ENCODE measurements at regions not wholly inside any gene's neighbourhood (a gene's known extent, or its start where the extent isn't known, plus 50 kb on each side); places are given as distances from the start of the nearest gene placed in this dataset.

- H2AFZ ChIP-seq (ENCODE audit: low read depth, low read length, severe bottlenecking) = no peak overlapping the region
- no peak overlapping the region for H3K4me2 ChIP-seq (ENCODE audit: low read depth, low read length, poor library complexity, severe bottlenecking)
- no peak overlapping the region for H3K9ac ChIP-seq (ENCODE audit: low read length)
- no peaks in the 10 kb centered on the region for H3F3A ChIP-seq (ENCODE audit: insufficient read depth)
- no peaks in the 10 kb centered on the region for H3K79me2 ChIP-seq (ENCODE audit: insufficient read depth, low read length)
- H3K27me3 ChIP-seq (ENCODE audit: low read length) = no peaks in the 10 kb centered on the region
- H4K20me1 ChIP-seq (ENCODE audit: low read depth, low read length) = no peaks in the 10 kb centered on the region
- no peaks in the 10 kb centered on the region for H3K9me3 ChIP-seq (ENCODE audit: insufficient read depth, low read length)
- H3K9me2 ChIP-seq (replicated peaks; ENCODE audit: insufficient read depth, low read length) = no peaks in the 10 kb centered on the region
- H3K27ac ChIP-seq (ENCODE audit: low read depth, low read length) = no peak overlapping the region
- H3K4me3 ChIP-seq (ENCODE audit: insufficient read depth, low read length, poor library complexity, severe bottlenecking) = no peak overlapping the region
- TF ChIP-seq CTCF (IDR thresholded peaks at IDR 0.05; ENCODE audit: insufficient read depth, low read length, poor library complexity, severe bottlenecking) = no peak
- TF ChIP-seq EZH2phosphoT487 (conservative IDR thresholded peaks at IDR 0.05; ENCODE audit: low read length) = no peak
- H3K36me3 ChIP-seq (ENCODE audit: low read length) = no peaks in the 10 kb centered on the region
Observed at GRCh38 chr5:155254399-155254798, 240.8 kb downstream of the KIF4B start.

GRCh38 chr5:155258161-155258560 is 244.6 kb downstream of the KIF4B start:
- H3K36me3 ChIP-seq (ENCODE audit: low read length) = no peaks in the 10 kb centered on the region
- H3K9ac ChIP-seq (ENCODE audit: low read length) = no peak overlapping the region
- TF ChIP-seq EZH2phosphoT487 (conservative IDR thresholded peaks at IDR 0.05; ENCODE audit: low read length) = no peak
- TF ChIP-seq CTCF (IDR thresholded peaks at IDR 0.05; ENCODE audit: insufficient read depth, low read length, poor library complexity, severe bottlenecking) = no peak
- H3K9me2 ChIP-seq (replicated peaks; ENCODE audit: insufficient read depth, low read length) = no peaks in the 10 kb centered on the region
- H3K27ac ChIP-seq (ENCODE audit: low read depth, low read length) = no peak overlapping the region
- no peaks in the 10 kb centered on the region for H3K79me2 ChIP-seq (ENCODE audit: insufficient read depth, low read length)
- H3K9me3 ChIP-seq (ENCODE audit: insufficient read depth, low read length) = no peaks in the 10 kb centered on the region
- H3K4me3 ChIP-seq (ENCODE audit: insufficient read depth, low read length, poor library complexity, severe bottlenecking) = no peak overlapping the region
- no peaks in the 10 kb centered on the region for H4K20me1 ChIP-seq (ENCODE audit: low read depth, low read length)
- no peaks in the 10 kb centered on the region for H3K27me3 ChIP-seq (ENCODE audit: low read length)
- H3F3A ChIP-seq (ENCODE audit: insufficient read depth) = no peaks in the 10 kb centered on the region
- H3K4me2 ChIP-seq (ENCODE audit: low read depth, low read length, poor library complexity, severe bottlenecking) = no peak overlapping the region
- H2AFZ ChIP-seq (ENCODE audit: low read depth, low read length, severe bottlenecking) = no peak overlapping the region

- Histone ChIP-seq H2AFZ (ENCODE audit: low read depth, low read length, severe bottlenecking) (no peak overlapping the region), H3K36me3 (ENCODE audit: low read length) (no peaks in the 10 kb centered on the region), H3K27me3 (ENCODE audit: low read length) (no peaks in the 10 kb centered on the region), H3K4me3 (ENCODE audit: insufficient read depth, low read length, poor library complexity, severe bottlenecking) (no peak overlapping the region), H3K9me2 (replicated peaks; ENCODE audit: insufficient read depth, low read length) (no peaks in the 10 kb centered on the region), H3K79me2 (ENCODE audit: insufficient read depth, low read length) (no peaks in the 10 kb centered on the region), H3K9me3 (ENCODE audit: insufficient read depth, low read length) (no peaks in the 10 kb centered on the region), H3F3A (ENCODE audit: insufficient read depth) (no peaks in the 10 kb centered on the region), H3K4me2 (ENCODE audit: low read depth, low read length, poor library complexity, severe bottlenecking) (no peak overlapping the region), H3K27ac (ENCODE audit: low read depth, low read length) (no peak overlapping the region), H4K20me1 (ENCODE audit: low read depth, low read length) (no peaks in the 10 kb centered on the region), H3K9ac (ENCODE audit: low read length) (no peak overlapping the region)
- TF ChIP-seq CTCF (IDR thresholded peaks at IDR 0.05; ENCODE audit: insufficient read depth, low read length, poor library complexity, severe bottlenecking) (no peak), EZH2phosphoT487 (conservative IDR thresholded peaks at IDR 0.05; ENCODE audit: low read length) (no peak)
Observed at GRCh38 chr5:155259648-155260047, 246.1 kb downstream of the KIF4B start.
